Activated T-helper 17 cell treated with anti-CD3 and anti-CD28 coated beads, Interleukin-2, amount 50 U/mL, for 72 hours (primary cell): ENCODE measurements at regions not wholly inside any gene's neighbourhood (a gene's known extent, or its start where the extent isn't known, plus 50 kb on each side); places are given as distances from the start of the nearest gene placed in this dataset.

Source experiments
- ATAC-seq: fragments of 150-1000 bp; cut with Tn5 transposase; replicated peaks from 2 replicates; pipeline ENCODE4 v1.10.0; 2021; ENCODE audit warnings: mild to moderate bottlenecking, moderate library complexity
- H3K27ac Mint-ChIP-seq: one replicate; pipeline ENCODE4 v1.8.0; 2022; ENCODE audit warnings: mixed read lengths
- H3K27me3 Mint-ChIP-seq: one replicate; pipeline ENCODE4 v1.8.0; 2022; ENCODE audit warnings: mixed read lengths
- H3K36me3 Mint-ChIP-seq: one replicate; pipeline ENCODE4 v1.8.0; 2022; ENCODE audit warnings: low read depth, mild to moderate bottlenecking, mixed read lengths
- H3K4me1 Mint-ChIP-seq: one replicate; pipeline ENCODE4 v1.8.0; 2022; ENCODE audit warnings: mixed read lengths
- H3K4me3 Mint-ChIP-seq: one replicate; pipeline ENCODE4 v1.8.0; 2022; ENCODE audit warnings: mild to moderate bottlenecking, mixed read lengths
- H3K9me3 Mint-ChIP-seq: one replicate; pipeline ENCODE4 v1.8.0; 2022; ENCODE audit warnings: mixed read lengths

GRCh38 chr14:71308671-71309070, 401.4 kb downstream of the PCNX1 start:
- H3K27me3 Mint-ChIP-seq = peaks cover 12% of the 10 kb centered on the region
- no peaks in the 10 kb centered on the region for H3K4me1 Mint-ChIP-seq
- no peaks in the 10 kb centered on the region for H3K36me3 Mint-ChIP-seq
- H3K27ac Mint-ChIP-seq = no peak overlapping the region
- peaks cover 20% of the 10 kb centered on the region for H3K9me3 Mint-ChIP-seq
- no peak overlapping the region for H3K4me3 Mint-ChIP-seq
- ATAC-seq = no peak

- H3K9me3 Mint-ChIP-seq = peaks cover 17% of the 10 kb centered on the region
- H3K4me1 Mint-ChIP-seq = no peaks in the 10 kb centered on the region
- no peak overlapping the region for H3K27ac Mint-ChIP-seq
- H3K4me3 Mint-ChIP-seq = no peak overlapping the region
- peaks cover 12% of the 10 kb centered on the region for H3K27me3 Mint-ChIP-seq
- no peaks in the 10 kb centered on the region for H3K36me3 Mint-ChIP-seq
- ATAC-seq = no peak
Observed at GRCh38 chr14:71309756-71310155, 402.5 kb downstream of the PCNX1 start.

- Mint-ChIP-seq H3K4me3 (no peak overlapping the region), H3K4me1 (no peaks in the 10 kb centered on the region), H3K36me3 (no peaks in the 10 kb centered on the region), H3K27me3 (peaks cover 12% of the 10 kb centered on the region), H3K27ac (no peak overlapping the region), H3K9me3 (peaks cover 8% of the 10 kb centered on the region)
- ATAC-seq = no peak
Observed at GRCh38 chr14:71311061-71311460, 403.8 kb downstream of the PCNX1 start.

- H3K27ac Mint-ChIP-seq = no peak overlapping the region
- H3K9me3 Mint-ChIP-seq = peaks cover 4% of the 10 kb centered on the region
- H3K4me3 Mint-ChIP-seq = no peak overlapping the region
- H3K27me3 Mint-ChIP-seq = peaks cover 5% of the 10 kb centered on the region
- peaks cover 5% of the 10 kb centered on the region for H3K4me1 Mint-ChIP-seq
- H3K36me3 Mint-ChIP-seq = no peaks in the 10 kb centered on the region
- no peak for ATAC-seq
Observed at GRCh38 chr14:71314717-71315116, 407.5 kb downstream of the PCNX1 start.

- H3K27ac Mint-ChIP-seq = no peak overlapping the region
- peaks cover 6% of the 10 kb centered on the region for H3K36me3 Mint-ChIP-seq
- no peaks in the 10 kb centered on the region for H3K27me3 Mint-ChIP-seq
- no peak for ATAC-seq
- peaks cover 4% of the 10 kb centered on the region for H3K9me3 Mint-ChIP-seq
- no peak overlapping the region for H3K4me3 Mint-ChIP-seq
- H3K4me1 Mint-ChIP-seq = peaks cover 9% of the 10 kb centered on the region
Observed at GRCh38 chr14:71317385-71318096, 410.3 kb downstream of the PCNX1 start.

- Mint-ChIP-seq H3K27ac (no peak overlapping the region), H3K27me3 (no peaks in the 10 kb centered on the region), H3K9me3 (peaks cover 4% of the 10 kb centered on the region), H3K4me1 (peaks cover 15% of the 10 kb centered on the region), H3K4me3 (no peak overlapping the region), H3K36me3 (peaks cover 9% of the 10 kb centered on the region)
- ATAC-seq = no peak
Observed at GRCh38 chr14:71318097-71318459, 410.8 kb downstream of the PCNX1 start.

GRCh38 chr14:71319666-71320065, 412.4 kb downstream of the PCNX1 start:
- H3K4me1 Mint-ChIP-seq = peaks cover 27% of the 10 kb centered on the region
- H3K9me3 Mint-ChIP-seq = no peaks in the 10 kb centered on the region

GRCh38 chr14:71320107-71320733, 413.0 kb downstream of the PCNX1 start, which contains the start of gene SIPA1L1:
Gene SIPA1L1 (plus strand): TSS chr14:71320476.
- H3K27me3 Mint-ChIP-seq = no peaks in the 10 kb centered on the region
- peak; percentile 86 for ATAC-seq
- H3K9me3 Mint-ChIP-seq = no peaks in the 10 kb centered on the region
- peaks cover 13% of the 10 kb centered on the region for H3K36me3 Mint-ChIP-seq
- peak within 1 kb of the TSS; percentile 98 for H3K27ac Mint-ChIP-seq
- peaks cover 33% of the 10 kb centered on the region for H3K4me1 Mint-ChIP-seq
- peak within 1 kb of the TSS; percentile 94 for H3K4me3 Mint-ChIP-seq

More at GRCh38 chr14:71319666-71320065, 412.4 kb downstream of the PCNX1 start:
- Mint-ChIP-seq H3K36me3 (peaks cover 13% of the 10 kb centered on the region), H3K27me3 (no peaks in the 10 kb centered on the region), H3K4me3 (peak overlapping the region; percentile 94), H3K27ac (peak overlapping the region; percentile 98)
- peak; percentile 8 for ATAC-seq

- H3K27me3 Mint-ChIP-seq = no peaks in the 10 kb centered on the region
- peaks cover 40% of the 10 kb centered on the region for H3K4me1 Mint-ChIP-seq
- H3K36me3 Mint-ChIP-seq = peaks cover 13% of the 10 kb centered on the region
- no peaks in the 10 kb centered on the region for H3K9me3 Mint-ChIP-seq
- peak; percentile 45 for ATAC-seq
- H3K4me3 Mint-ChIP-seq = peak overlapping the region; percentile 94
- peak overlapping the region; percentile 98 for H3K27ac Mint-ChIP-seq
Observed at GRCh38 chr14:71320734-71321573, 413.7 kb downstream of the PCNX1 start.

GRCh38 chr14:71321574-71322315, 414.5 kb downstream of the PCNX1 start:
- H3K36me3 Mint-ChIP-seq = peaks cover 13% of the 10 kb centered on the region
- no peak for ATAC-seq
- peaks cover 42% of the 10 kb centered on the region for H3K4me1 Mint-ChIP-seq
- H3K27ac Mint-ChIP-seq = peak overlapping the region; percentile 93
- H3K4me3 Mint-ChIP-seq = peak overlapping the region; percentile 94
- H3K27me3 Mint-ChIP-seq = no peaks in the 10 kb centered on the region
- no peaks in the 10 kb centered on the region for H3K9me3 Mint-ChIP-seq

- H3K27me3 Mint-ChIP-seq = no peaks in the 10 kb centered on the region
- peak overlapping the region; percentile 94 for H3K4me3 Mint-ChIP-seq
- no peaks in the 10 kb centered on the region for H3K9me3 Mint-ChIP-seq
- peaks cover 46% of the 10 kb centered on the region for H3K4me1 Mint-ChIP-seq
- H3K36me3 Mint-ChIP-seq = peaks cover 13% of the 10 kb centered on the region
- H3K27ac Mint-ChIP-seq = peak overlapping the region; percentile 46
- ATAC-seq = no peak
Observed at GRCh38 chr14:71322655-71323250, 415.5 kb downstream of the PCNX1 start.

- H3K4me1 Mint-ChIP-seq = peaks cover 53% of the 10 kb centered on the region
- H3K9me3 Mint-ChIP-seq = no peaks in the 10 kb centered on the region
- peak overlapping the region; percentile 71 for H3K27ac Mint-ChIP-seq
- peaks cover 12% of the 10 kb centered on the region for H3K36me3 Mint-ChIP-seq
- H3K4me3 Mint-ChIP-seq = peak overlapping the region; percentile 61
- peak; percentile 28 for ATAC-seq
- no peaks in the 10 kb centered on the region for H3K27me3 Mint-ChIP-seq
Observed at GRCh38 chr14:71324767-71325272, 417.6 kb downstream of the PCNX1 start.

GRCh38 chr14:71327691-71328090, 420.4 kb downstream of the PCNX1 start:
- no peak for ATAC-seq
- Mint-ChIP-seq H3K4me1 (peaks cover 71% of the 10 kb centered on the region), H3K9me3 (no peaks in the 10 kb centered on the region), H3K36me3 (peaks cover 12% of the 10 kb centered on the region), H3K4me3 (peak overlapping the region; percentile 39), H3K27me3 (no peaks in the 10 kb centered on the region), H3K27ac (no peak overlapping the region)
